Vagina (tissue), 2 donors: ENCODE measurements at regions not wholly inside any gene's neighbourhood (a gene's known extent, or its start where the extent isn't known, plus 50 kb on each side); places are given as distances from the start of the nearest gene placed in this dataset.

Experiments used
- DNase-seq, 2 donors: peaks; one replicate each; pipeline ENCODE4 v3.0.0-alpha.2; 2017; ENCODE audit errors: extremely low spot score in 2 of 2
- H3K27ac ChIP-seq: fragments of 200-600 bp; sonication (generic); one replicate; pipeline ENCODE4 v1.5.1; 2019
- H3K27me3 ChIP-seq: fragments of 200-600 bp; sonication (generic); one replicate; pipeline ENCODE4 v1.5.1; 2019
- H3K36me3 ChIP-seq, 2 donors: fragments of 200-600 bp; sonication (generic); one replicate each; pipeline ENCODE4 v1.5.1; 2017 to 2019
- H3K4me1 ChIP-seq: fragments of 200-600 bp; sonication (generic); one replicate; pipeline ENCODE4 v1.5.1; 2019
- H3K4me3 ChIP-seq, 2 donors: fragments of 200-600 bp; sonication (generic); 1 replicate in 1 of 2; 2 replicates in 1 of 2; pipeline ENCODE4 v1.5.1; 2016 to 2019
- H3K9me3 ChIP-seq: fragments of 200-600 bp; sonication (generic); one replicate; pipeline ENCODE4 v1.5.1; 2019
- CTCF ChIP-seq, 3 experiments: fragments of 450-650 bp in 2 of 3; fragments of 200-600 bp in 1 of 3; sonication (generic) in 1 of 3; IDR thresholded peaks; one replicate each; pipeline ENCODE4 v1.5.1; 2017 to 2019; ENCODE audit warnings: antibody characterized with exemption in 3 of 3, mild to moderate bottlenecking in 2 of 3, moderate library complexity in 2 of 3
- POLR2A ChIP-seq, 2 donors: fragments of 450-650 bp; IDR thresholded peaks; one replicate each; pipeline ENCODE4 v1.6.1; 2017; ENCODE audit warnings: antibody characterized with exemption in 2 of 2, mild to moderate bottlenecking in 2 of 2, moderate library complexity in 2 of 2
- POLR2AphosphoS5 ChIP-seq, 2 donors: sonication (generic); formaldehyde crosslinking; IDR thresholded peaks; one replicate each; pipeline ENCODE4 v1.9.0; 2017; ENCODE audit warnings: antibody characterized with exemption in 2 of 2, mild to moderate bottlenecking in 2 of 2, low read depth in 1 of 2; ENCODE audit not compliant: insufficient read depth in 1 of 2
- intact Hi-C: fragments of 100-400 bp; cut with DNase I; formaldehyde crosslinking; loops from one replicate; pipeline ENCODE4 v1.15.1; 2023

GRCh38 chr1:36691374-36691773 is 208.7 kb upstream of the CSF3R start:
- Histone ChIP-seq H3K27me3 (no peaks in the 10 kb centered on the region), H3K27ac (no peak overlapping the region), H3K4me3 (no peak overlapping the region), H3K4me1 (no peaks in the 10 kb centered on the region), H3K36me3 (no peaks in the 10 kb centered on the region), H3K9me3 (no peaks in the 10 kb centered on the region)
- TF ChIP-seq CTCF (IDR thresholded peaks at IDR 0.05) (no peak), POLR2A (IDR thresholded peaks at IDR 0.05) (no peak), POLR2AphosphoS5 (IDR thresholded peaks at IDR 0.05; ENCODE audit: insufficient read depth in 1 of 2, low read depth in 1 of 2) (no peak)
- no peak for DNase-seq
- intact Hi-C loops: no loop called here

DNA sequence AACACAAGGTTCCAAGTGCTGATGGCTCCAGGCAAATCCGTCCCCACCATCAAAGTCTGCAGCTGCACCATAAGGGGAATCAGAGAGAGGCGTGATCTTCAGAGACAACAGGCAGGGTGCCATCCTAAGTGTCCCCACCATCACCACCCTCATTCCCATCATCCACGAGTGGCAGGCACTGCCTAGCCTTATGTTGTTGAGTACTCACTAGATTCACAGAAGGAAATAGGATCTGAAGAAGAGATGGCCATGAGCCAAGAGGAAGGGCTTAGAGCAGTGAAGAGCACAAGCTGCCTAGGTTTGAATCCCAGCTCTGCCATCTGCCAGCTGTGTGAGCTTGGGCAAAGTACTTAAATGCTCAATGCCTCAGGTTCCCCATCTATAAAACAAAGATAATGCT is 207.3 kb upstream of the CSF3R start:
- DNase-seq: no peak
- H3K27ac ChIP-seq: no peak overlapping the region
- no peak for TF ChIP-seq CTCF (IDR thresholded peaks at IDR 0.05)
- no peak for TF ChIP-seq POLR2AphosphoS5 (IDR thresholded peaks at IDR 0.05; ENCODE audit: insufficient read depth in 1 of 2, low read depth in 1 of 2)
- TF ChIP-seq POLR2A (IDR thresholded peaks at IDR 0.05): no peak
- no peaks in the 10 kb centered on the region for H3K27me3 ChIP-seq
- no peak overlapping the region for H3K4me3 ChIP-seq
- H3K36me3 ChIP-seq: no peaks in the 10 kb centered on the region
- H3K4me1 ChIP-seq: no peaks in the 10 kb centered on the region
- intact Hi-C loops: no loop called here
- H3K9me3 ChIP-seq: no peaks in the 10 kb centered on the region

- Histone ChIP-seq H3K4me1 (no peaks in the 10 kb centered on the region), H3K4me3 (no peak overlapping the region), H3K36me3 (no peaks in the 10 kb centered on the region), H3K27me3 (no peaks in the 10 kb centered on the region), H3K9me3 (no peaks in the 10 kb centered on the region), H3K27ac (no peak overlapping the region)
- no peak for TF ChIP-seq CTCF (IDR thresholded peaks at IDR 0.05)
- TF ChIP-seq POLR2AphosphoS5 (IDR thresholded peaks at IDR 0.05; ENCODE audit: insufficient read depth in 1 of 2, low read depth in 1 of 2): no peak
- TF ChIP-seq POLR2A (IDR thresholded peaks at IDR 0.05): no peak
- intact Hi-C loops: no loop called here
- DNase-seq: no peak
Measured at GRCh38 chr1:36687312-36687711, 204.6 kb upstream of the CSF3R start.

DNA sequence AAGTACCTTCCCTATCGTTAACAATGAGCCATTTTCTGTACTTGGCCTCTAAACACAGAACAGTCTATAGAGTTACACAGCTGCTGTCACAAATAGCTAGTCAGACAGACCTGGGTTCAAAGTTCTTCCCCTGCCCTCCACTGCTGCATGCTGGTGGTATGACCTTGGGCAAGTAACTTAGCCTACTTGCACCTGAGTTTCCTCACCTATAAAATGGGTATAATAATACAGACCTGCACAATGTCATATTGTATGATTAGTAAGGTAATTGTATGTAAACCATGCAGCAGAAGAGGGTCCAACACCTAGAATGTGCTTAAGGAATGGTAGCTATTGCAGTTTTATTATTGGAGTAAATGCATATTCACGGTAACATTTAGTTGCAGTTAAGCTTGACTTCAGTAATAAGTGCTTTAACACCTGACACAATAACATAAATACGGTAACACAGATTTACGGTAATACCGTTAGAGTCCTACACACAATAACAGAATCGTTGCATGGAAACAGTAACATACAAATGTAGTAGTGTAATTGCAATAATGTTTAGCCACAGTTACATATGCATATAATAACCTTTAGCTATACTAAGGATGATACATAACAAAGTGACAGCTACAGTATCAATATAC is 193.3 kb upstream of the CSF3R start:
- Histone ChIP-seq H3K4me3 (no peak overlapping the region), H3K4me1 (no peaks in the 10 kb centered on the region), H3K36me3 (no peaks in the 10 kb centered on the region), H3K9me3 (no peaks in the 10 kb centered on the region), H3K27me3 (no peaks in the 10 kb centered on the region), H3K27ac (no peak overlapping the region)
- no peak for TF ChIP-seq POLR2AphosphoS5 (IDR thresholded peaks at IDR 0.05; ENCODE audit: insufficient read depth in 1 of 2, low read depth in 1 of 2)
- TF ChIP-seq CTCF (IDR thresholded peaks at IDR 0.05): no peak
- TF ChIP-seq POLR2A (IDR thresholded peaks at IDR 0.05): no peak
- DNase-seq: no peak
- intact Hi-C loops: no loop called here

- Histone ChIP-seq H3K4me3 (no peak overlapping the region), H3K9me3 (no peaks in the 10 kb centered on the region), H3K4me1 (no peaks in the 10 kb centered on the region), H3K27me3 (no peaks in the 10 kb centered on the region), H3K27ac (no peak overlapping the region), H3K36me3 (no peaks in the 10 kb centered on the region)
- no peak for DNase-seq
- TF ChIP-seq POLR2AphosphoS5 (IDR thresholded peaks at IDR 0.05; ENCODE audit: insufficient read depth in 1 of 2, low read depth in 1 of 2) (no peak), POLR2A (IDR thresholded peaks at IDR 0.05) (no peak), CTCF (IDR thresholded peaks at IDR 0.05) (no peak)
- intact Hi-C loops: no loop called here
Measured at GRCh38 chr1:36675106-36675505, 192.4 kb upstream of the CSF3R start.
